ENCODE measurements at regions not wholly inside any gene's neighbourhood (a gene's known extent, or its start where the extent isn't known, plus 50 kb on each side); places are given as distances from the start of the nearest gene placed in this dataset.
"Not testable (repeated sequence)": the region's sequence is repeated elsewhere in the genome, so short reads cannot be mapped to it uniquely, and the experiment has no call there.

DNA sequence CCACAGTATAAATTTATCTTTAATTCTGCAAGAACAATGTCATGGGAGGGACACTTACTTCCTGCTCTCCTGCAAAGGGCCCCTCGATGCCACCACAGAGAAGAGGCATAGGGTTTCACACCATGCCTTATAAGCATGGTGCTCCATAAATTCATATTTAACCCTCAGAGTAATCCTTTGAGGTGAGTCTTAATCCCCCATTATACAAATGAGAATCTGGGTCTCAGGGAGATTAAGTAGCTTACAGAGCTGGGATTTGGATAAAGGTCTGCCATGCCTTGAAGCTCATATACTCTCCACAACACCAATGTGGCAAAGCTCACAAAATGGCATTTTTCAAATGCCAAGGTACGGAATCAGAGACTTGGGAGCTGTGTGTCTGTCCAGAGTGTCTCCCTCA is 268.5 kb upstream of the CCL2 start:
- no peak for DNase-seq (ENCODE audit: low read depth in 2 of 3, low spot score in 1 of 3)

DNA sequence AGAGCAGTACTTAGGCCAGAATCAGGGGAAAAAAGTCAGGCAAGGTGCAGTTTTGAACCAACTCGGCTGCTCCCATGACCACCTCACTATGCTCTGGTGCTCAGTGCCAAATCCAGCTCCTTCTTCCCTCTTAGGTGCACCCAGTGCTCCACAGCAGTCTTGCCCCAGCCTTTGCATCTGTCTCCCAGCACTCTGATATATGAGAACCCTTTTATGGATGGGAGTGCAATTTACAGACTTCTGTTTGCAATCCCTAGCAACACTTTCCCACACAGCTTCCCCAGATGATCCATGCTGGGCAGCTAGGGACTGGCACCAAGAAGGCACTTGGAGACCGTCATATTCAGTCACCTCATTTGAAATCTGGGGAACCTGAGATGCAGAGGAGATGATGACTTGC is 267.9 kb upstream of the CCL2 start:
- no peak for DNase-seq (ENCODE audit: low read depth in 2 of 3, low spot score in 1 of 3)

- no peak for DNase-seq (ENCODE audit: low read depth in 2 of 3, low spot score in 1 of 3)
Measured at GRCh38 chr17:33989361-33990148, 265.5 kb upstream of the CCL2 start.

- DNase-seq (ENCODE audit: low read depth in 2 of 3, low spot score in 1 of 3) = no peak
Measured at GRCh38 chr17:33990943-33991706, 264.0 kb upstream of the CCL2 start.

- DNase-seq (ENCODE audit: low read depth in 2 of 3, low spot score in 1 of 3) = no peak
Measured at GRCh38 chr17:33992113-33992512, 263.0 kb upstream of the CCL2 start.

- no peak for DNase-seq (ENCODE audit: low read depth in 2 of 3, low spot score in 1 of 3)
Measured at GRCh38 chr17:34000639-34001038, 254.4 kb upstream of the CCL2 start.

DNA sequence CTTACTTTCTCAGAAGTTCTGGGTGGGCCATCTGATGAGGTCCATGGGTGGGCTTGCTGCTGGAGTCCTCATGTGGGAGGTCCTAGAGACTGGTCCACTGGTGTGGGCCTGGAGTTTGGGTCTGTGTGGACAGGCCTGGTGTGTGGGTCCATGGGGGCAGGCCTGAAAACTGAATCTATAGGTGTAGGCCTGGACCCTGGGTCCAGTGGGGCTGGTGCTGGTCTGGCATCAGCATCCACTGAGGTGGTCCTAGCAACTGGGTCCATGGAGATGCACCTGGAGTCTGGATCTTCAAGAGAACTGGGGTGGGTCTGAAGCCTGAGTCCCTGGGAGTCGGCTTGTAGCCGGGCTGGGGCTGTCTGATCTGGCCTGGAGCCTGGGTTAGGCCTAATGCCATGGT is 253.8 kb upstream of the CCL2 start:
- no peak for DNase-seq (ENCODE audit: low read depth in 2 of 3, low spot score in 1 of 3)

DNA sequence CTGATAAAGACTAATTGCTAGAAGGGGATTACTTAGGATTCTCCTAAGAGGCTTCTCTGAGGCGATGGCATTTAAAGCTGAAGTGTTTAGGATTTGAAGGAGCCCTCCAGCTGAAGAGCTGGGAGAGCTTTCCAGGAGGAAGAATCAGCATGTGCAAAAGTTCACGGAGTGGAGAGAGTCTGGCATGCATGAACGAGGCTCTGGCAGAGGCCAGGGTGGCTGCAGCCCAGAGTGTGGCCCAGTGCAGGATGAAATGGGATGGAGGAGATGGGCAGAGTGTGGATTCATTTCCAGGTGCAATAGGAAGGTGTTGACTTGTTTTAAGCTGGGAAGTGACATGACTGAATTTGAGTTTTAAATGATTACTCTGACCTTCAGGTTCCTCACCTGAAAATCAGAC is 249.0 kb upstream of the CCL2 start:
- no peak for DNase-seq (ENCODE audit: low read depth in 2 of 3, low spot score in 1 of 3)

DNA sequence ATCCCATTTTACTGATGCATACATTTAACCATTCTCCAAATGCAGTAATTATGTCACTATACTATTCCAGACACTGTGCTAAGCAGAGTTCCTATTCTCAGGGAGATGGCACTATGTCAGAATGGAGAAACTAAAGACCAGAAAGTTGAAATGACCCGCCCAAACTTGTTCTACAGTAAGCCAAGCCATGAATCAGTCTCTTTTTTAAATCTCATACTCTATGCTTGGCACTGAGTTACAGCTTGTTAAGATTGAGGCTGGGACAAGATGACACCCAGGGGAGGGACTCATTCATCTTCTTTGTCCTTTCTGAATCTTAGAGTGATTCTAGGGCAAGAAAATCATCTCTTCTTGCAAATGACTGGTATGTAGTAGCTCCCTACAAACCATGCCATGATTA is 247.0 kb upstream of the CCL2 start:
- no peak for DNase-seq (ENCODE audit: low read depth in 2 of 3, low spot score in 1 of 3)

GRCh38 chr17:34009912-34010311 is 245.2 kb upstream of the CCL2 start:
- DNase-seq (ENCODE audit: low read depth in 2 of 3, low spot score in 1 of 3) = no peak

GRCh38 chr17:34010534-34010933 is 244.6 kb upstream of the CCL2 start:
- no peak for DNase-seq (ENCODE audit: low read depth in 2 of 3, low spot score in 1 of 3)

DNA sequence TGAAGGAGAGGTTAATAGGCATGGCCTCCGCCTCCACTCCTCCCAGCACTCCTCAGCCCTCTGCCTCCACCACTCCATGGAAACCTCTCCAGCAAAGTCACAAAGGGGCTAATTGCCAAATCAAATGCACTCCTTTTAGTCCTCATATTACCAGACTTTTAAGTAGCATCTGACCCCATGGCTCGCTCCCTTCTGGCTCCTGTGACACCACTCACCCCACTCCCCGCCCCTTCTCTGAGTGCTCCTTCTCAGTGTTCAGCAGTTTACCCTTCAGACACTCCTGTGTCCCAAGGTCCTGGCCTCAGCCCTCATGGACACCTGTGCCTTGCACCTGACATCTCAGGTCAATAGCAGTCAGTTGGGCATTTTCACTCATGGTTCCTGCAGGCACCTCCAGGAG is 243.5 kb upstream of the CCL2 start:
- no peak for DNase-seq (ENCODE audit: low read depth in 2 of 3, low spot score in 1 of 3)

- DNase-seq (ENCODE audit: low read depth in 2 of 3, low spot score in 1 of 3) = no peak
Measured at GRCh38 chr17:34012709-34013375, 242.2 kb upstream of the CCL2 start.

GRCh38 chr17:34015253-34015652 is 239.8 kb upstream of the CCL2 start:
- no peak for DNase-seq (ENCODE audit: low read depth in 2 of 3, low spot score in 1 of 3)

DNA sequence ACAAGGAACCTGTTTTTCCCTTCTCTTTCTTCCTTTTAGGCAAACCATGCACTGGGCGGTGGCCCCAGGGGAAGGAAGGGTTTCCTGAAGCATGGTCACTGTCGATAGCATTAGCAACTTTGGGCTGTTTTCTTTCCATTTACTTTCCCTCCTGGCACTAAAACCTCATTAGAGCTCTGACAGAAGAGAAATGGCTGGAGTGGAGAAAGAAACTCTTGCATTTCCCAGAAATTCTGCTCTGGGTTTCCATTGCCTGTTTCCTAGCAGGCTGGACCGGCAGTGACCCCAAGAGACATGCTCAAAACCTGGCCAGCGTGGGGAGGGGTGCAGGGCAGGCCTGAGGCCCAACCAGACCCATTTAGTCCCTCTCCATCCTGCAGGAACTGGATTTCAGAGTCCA is 230.7 kb upstream of the CCL2 start:
- DNase-seq (ENCODE audit: low read depth in 2 of 3, low spot score in 1 of 3) = no peak

- DNase-seq (ENCODE audit: low read depth in 2 of 3, low spot score in 1 of 3) = no peak
Measured at GRCh38 chr17:34024806-34025551, 230.1 kb upstream of the CCL2 start.

GRCh38 chr17:34030601-34031000 is 224.5 kb upstream of the CCL2 start:
- not testable (repeated sequence) for DNase-seq (ENCODE audit: low read depth in 2 of 3, low spot score in 1 of 3)

- DNase-seq (ENCODE audit: low read depth in 2 of 3, low spot score in 1 of 3) = not testable (repeated sequence)
Measured at GRCh38 chr17:34032305-34032704, 222.8 kb upstream of the CCL2 start.

- not testable (repeated sequence) for DNase-seq (ENCODE audit: low read depth in 2 of 3, low spot score in 1 of 3)
Measured at GRCh38 chr17:34038786-34039185, 216.3 kb upstream of the CCL2 start.

DNA sequence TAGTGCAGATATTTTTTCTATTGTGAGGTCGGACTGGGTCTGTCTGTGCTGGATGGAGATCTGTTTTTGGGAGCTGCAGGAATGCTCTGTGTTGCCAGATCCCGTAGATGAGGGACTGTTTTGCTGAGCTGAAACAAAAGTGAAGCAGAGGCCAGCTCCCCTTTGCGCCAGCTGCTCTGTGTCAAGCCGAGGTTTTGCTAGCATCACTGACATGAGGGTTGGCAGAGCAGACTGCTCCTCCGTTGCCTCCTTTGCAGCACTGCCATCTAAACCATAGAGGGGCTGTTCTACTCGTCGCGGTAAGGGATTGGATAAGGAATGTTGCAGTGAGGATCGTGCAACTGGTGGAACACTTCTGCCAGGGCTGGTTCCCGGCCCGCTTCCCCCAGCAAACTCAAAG is 215.9 kb upstream of the CCL2 start:
- not testable (repeated sequence) for DNase-seq (ENCODE audit: low read depth in 2 of 3, low spot score in 1 of 3)
